SK-N-SH (cell line): ENCODE measurements at regions not wholly inside any gene's neighbourhood (a gene's known extent, or its start where the extent isn't known, plus 50 kb on each side); places are given as distances from the start of the nearest gene placed in this dataset.

Source experiments
- CTCF ChIA-PET: fragments of 300-600, 350-600 bp; formaldehyde crosslinking; extraction: SDS; loops from one replicate; lab custom pipeline; 2021; lab: Yijun Ruan, JAX
- POLR2A ChIA-PET: fragments of 350-600 bp; sonication (Branson Sonifier 250); formaldehyde crosslinking; extraction: SDS; loops from one replicate; lab custom pipeline; 2020; ENCODE audit warnings: antibody characterized with exemption, inconsistent platforms; lab: Yijun Ruan, JAX
- DNase-seq: peaks from one replicate; pipeline ENCODE4 v3.0.0; 2012
- H2AFZ ChIP-seq: fragments of 200-600 bp; sonication (generic); 2 replicates; pipeline ENCODE4 v1.8.1; 2016; ENCODE audit warnings: antibody characterized with exemption, mild to moderate bottlenecking, low read depth
- H3F3A ChIP-seq: fragments of 200-600 bp; sonication (generic); replicated peaks from 2 replicates; pipeline ENCODE3; 2016; ENCODE audit warnings: antibody characterized with exemption, mild to moderate bottlenecking; ENCODE audit not compliant: insufficient read depth
- H3K27ac ChIP-seq, 2 experiments: fragments of 200-500 bp in 1 of 2; fragments of 200-600 bp in 1 of 2; sonication (Bioruptor generic) in 1 of 2; sonication (generic), shearing (Covaris generic) in 1 of 2; 2 replicates each; pipeline versions ENCODE4 v1.5.1 to v1.6.1; 2014 to 2016; ENCODE audit warnings: low read depth in 2 of 2, inconsistent platforms in 1 of 2, low read length in 1 of 2, mild to moderate bottlenecking in 1 of 2, mixed read lengths in 1 of 2
- H3K27me3 ChIP-seq: fragments of 200-600 bp; sonication (generic), shearing (Covaris generic); 2 replicates; pipeline ENCODE4 v1.6.1; 2016; ENCODE audit warnings: mixed run types; ENCODE audit not compliant: insufficient read depth
- H3K36me3 ChIP-seq, 2 experiments: fragments of 200-500 bp in 1 of 2; fragments of 200-600 bp in 1 of 2; sonication (Bioruptor generic) in 1 of 2; sonication (generic) in 1 of 2; replicated peaks in 1 of 2; 2 replicates each; pipeline versions ENCODE3 to v1.5.1; 2014 to 2016; ENCODE audit warnings: low read length in 1 of 2, mild to moderate bottlenecking in 1 of 2; ENCODE audit not compliant: insufficient read depth in 2 of 2, control insufficient read depth in 1 of 2
- H3K4me1 ChIP-seq, 2 experiments: fragments of 200-500 bp in 1 of 2; fragments of 200-600 bp in 1 of 2; sonication (Bioruptor generic) in 1 of 2; sonication (generic), shearing (Covaris generic) in 1 of 2; 2 replicates each; pipeline versions ENCODE4 v1.5.1 to v1.6.1; 2014 to 2016; ENCODE audit warnings: low read depth in 1 of 2, low read length in 1 of 2, mixed run types in 1 of 2; ENCODE audit not compliant: insufficient read depth in 2 of 2, control insufficient read depth in 1 of 2
- H3K4me2 ChIP-seq: fragments of 200-600 bp; sonication (generic), shearing (Covaris generic); 2 replicates; pipeline ENCODE4 v1.6.1; 2017; ENCODE audit warnings: mixed run types
- H3K4me3 ChIP-seq, 2 experiments: fragments of 200-500 bp in 1 of 2; fragments of 200-600 bp in 1 of 2; sonication (Bioruptor generic) in 1 of 2; sonication (generic), shearing (Covaris generic) in 1 of 2; 2 replicates each; pipeline versions ENCODE4 v1.5.1 to v1.8.1; 2014 to 2016; ENCODE audit warnings: low read depth in 2 of 2, inconsistent platforms in 1 of 2, low read length in 1 of 2, mild to moderate bottlenecking in 1 of 2, mixed read lengths in 1 of 2, moderate library complexity in 1 of 2
- H3K79me2 ChIP-seq: fragments of 200-600 bp; sonication (generic); 2 replicates; pipeline ENCODE4 v1.8.1; 2017; ENCODE audit warnings: mild to moderate bottlenecking; ENCODE audit not compliant: insufficient read depth
- H3K9ac ChIP-seq: fragments of 200-600 bp; sonication (generic); 2 replicates; pipeline ENCODE4 v1.6.1; 2017; ENCODE audit warnings: mixed run types
- H3K9me2 ChIP-seq: fragments of 200-600 bp; sonication (generic); 2 replicates; pipeline ENCODE4 v1.6.1; 2017; ENCODE audit warnings: mixed run types
- H3K9me3 ChIP-seq: fragments of 200-600 bp; sonication (generic); 2 replicates; pipeline ENCODE4 v1.6.1; 2017; ENCODE audit warnings: mixed run types, mild to moderate bottlenecking, moderate library complexity
- H4K20me1 ChIP-seq: fragments of 200-600 bp; sonication (generic); 2 replicates; pipeline ENCODE4 v1.6.1; 2017; ENCODE audit warnings: mild to moderate bottlenecking, mixed run types; ENCODE audit not compliant: insufficient read depth
- GABPA ChIP-seq: IDR thresholded peaks from 2 replicates; pipeline ENCODE4 v1.4.0; 2012; ENCODE audit warnings: low read depth, mild to moderate bottlenecking
- MXI1 ChIP-seq: IDR thresholded peaks from 2 replicates; pipeline ENCODE4 v1.6.1; 2012; ENCODE audit warnings: mild to moderate bottlenecking, low read depth, low read length, improper control_type of control experiment
- NRF1 ChIP-seq: IDR thresholded peaks from 2 replicates; pipeline ENCODE4 v1.6.1; 2012; ENCODE audit warnings: low read depth, mild to moderate bottlenecking, low read length
- POLR2AphosphoS5 ChIP-seq: IDR thresholded peaks from 2 replicates; pipeline ENCODE4 v1.6.1; 2012; ENCODE audit warnings: low read depth, low read length
- SIN3A ChIP-seq: IDR thresholded peaks from 2 replicates; pipeline ENCODE4 v1.6.1; 2012; ENCODE audit warnings: low read depth, mild to moderate bottlenecking, low read length, moderate library complexity, borderline replicate concordance
- WGBS: methylation state at CpG from one replicate; pipeline ENCODE4 v1.1.6; 2017; ENCODE audit warnings: low lambda C conversion rate; 5-methylcytosine and 5-hydroxymethylcytosine counted together
- TF ChIP-seq, protein P1 (sequence below): IDR thresholded peaks from 2 replicates; pipeline ENCODE4 v1.4.0; 2012; ENCODE audit warnings: low read depth, borderline replicate concordance
- TF ChIP-seq, protein P2 (sequence below): IDR thresholded peaks from 2 replicates; pipeline ENCODE4 v1.6.1; 2012; ENCODE audit warnings: mild to moderate bottlenecking, low read depth, low read length, moderate library complexity
- TF ChIP-seq, protein P3 (sequence below): fragments of 200-600 bp; sonication (generic); IDR thresholded peaks from 2 replicates; pipeline ENCODE4 v1.6.1; 2017; ENCODE audit warnings: antibody characterized with exemption, mild to moderate bottlenecking, moderate library complexity
- TF ChIP-seq, protein P4 (sequence below): IDR thresholded peaks from 2 replicates; pipeline ENCODE4 v1.4.0; 2012; ENCODE audit warnings: low read depth

DNA sequence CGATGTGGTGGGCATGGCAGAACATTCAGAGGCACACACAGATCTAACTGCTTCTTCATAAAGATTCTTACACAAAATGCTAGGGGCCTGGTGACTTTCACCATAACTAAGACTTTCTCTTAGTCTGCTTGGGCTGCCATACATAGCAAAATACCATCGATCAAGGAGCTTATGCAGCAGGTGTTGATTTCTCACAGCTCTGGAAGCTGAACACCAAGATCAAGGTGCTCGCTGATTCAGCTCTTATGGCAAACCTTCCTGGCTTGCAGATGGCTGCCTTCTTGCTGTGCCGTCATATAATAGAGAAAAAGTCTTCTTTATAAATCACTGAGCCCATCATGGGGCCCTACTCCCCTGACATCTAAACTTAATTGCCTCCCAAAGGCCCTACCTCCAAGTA is 487.3 kb downstream of the AJAP1 start:
- no peak overlapping the region for H3K4me3 ChIP-seq
- no peak overlapping the region for H3K9ac ChIP-seq
- H3K9me2 ChIP-seq: no peaks in the 10 kb centered on the region
- TF ChIP-seq, protein P1, sequence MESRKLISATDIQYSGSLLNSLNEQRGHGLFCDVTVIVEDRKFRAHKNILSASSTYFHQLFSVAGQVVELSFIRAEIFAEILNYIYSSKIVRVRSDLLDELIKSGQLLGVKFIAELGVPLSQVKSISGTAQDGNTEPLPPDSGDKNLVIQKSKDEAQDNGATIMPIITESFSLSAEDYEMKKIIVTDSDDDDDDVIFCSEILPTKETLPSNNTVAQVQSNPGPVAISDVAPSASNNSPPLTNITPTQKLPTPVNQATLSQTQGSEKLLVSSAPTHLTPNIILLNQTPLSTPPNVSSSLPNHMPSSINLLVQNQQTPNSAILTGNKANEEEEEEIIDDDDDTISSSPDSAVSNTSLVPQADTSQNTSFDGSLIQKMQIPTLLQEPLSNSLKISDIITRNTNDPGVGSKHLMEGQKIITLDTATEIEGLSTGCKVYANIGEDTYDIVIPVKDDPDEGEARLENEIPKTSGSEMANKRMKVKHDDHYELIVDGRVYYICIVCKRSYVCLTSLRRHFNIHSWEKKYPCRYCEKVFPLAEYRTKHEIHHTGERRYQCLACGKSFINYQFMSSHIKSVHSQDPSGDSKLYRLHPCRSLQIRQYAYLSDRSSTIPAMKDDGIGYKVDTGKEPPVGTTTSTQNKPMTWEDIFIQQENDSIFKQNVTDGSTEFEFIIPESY: no peak
- DNase-seq: no peak
- H3K27ac ChIP-seq: no peak overlapping the region
- H4K20me1 ChIP-seq: no peaks in the 10 kb centered on the region
- H3K9me3 ChIP-seq: no peaks in the 10 kb centered on the region
- no peaks in the 10 kb centered on the region for H3K79me2 ChIP-seq
- no peak overlapping the region for H3K4me2 ChIP-seq
- POLR2A ChIA-PET: no interaction called here
- H3K4me1 ChIP-seq: no peaks in the 10 kb centered on the region; a peak in 1 of 4 replicates
- H3F3A ChIP-seq: no peaks in the 10 kb centered on the region
- CTCF ChIA-PET: no interaction called here
- WGBS: 10% methylated on average over 4 of the region's 4 CpGs
- H3K27me3 ChIP-seq: no peaks in the 10 kb centered on the region
- H3K36me3 ChIP-seq: no peaks in the 10 kb centered on the region
- no peak overlapping the region for H2AFZ ChIP-seq

DNA sequence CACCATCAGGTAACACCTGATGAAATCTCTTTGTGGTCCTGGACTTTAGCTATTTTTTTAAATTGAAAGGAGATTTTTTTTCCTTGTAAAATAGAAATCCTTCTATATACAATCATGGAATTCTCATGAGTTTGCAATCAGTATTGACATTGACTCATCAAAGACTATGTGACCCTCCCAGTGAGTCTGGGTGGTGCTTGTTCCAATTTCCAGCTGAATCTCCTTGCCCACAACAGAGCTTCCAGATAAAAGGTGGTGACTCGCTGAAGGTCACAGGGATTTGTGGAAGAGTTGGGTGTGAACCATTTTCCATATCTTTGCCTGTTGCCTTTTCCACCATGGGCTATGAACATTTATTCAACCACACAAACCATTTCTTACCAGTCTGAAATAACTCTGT is 486.6 kb downstream of the AJAP1 start:
- no peak for DNase-seq
- Histone ChIP-seq H2AFZ (no peak overlapping the region), H3K9ac (no peak overlapping the region), H3K4me1 (no peaks in the 10 kb centered on the region; a peak in 1 of 4 replicates), H3K9me2 (no peaks in the 10 kb centered on the region), H3K9me3 (no peaks in the 10 kb centered on the region), H3F3A (no peaks in the 10 kb centered on the region), H3K4me2 (no peak overlapping the region), H3K36me3 (no peaks in the 10 kb centered on the region), H3K27me3 (no peaks in the 10 kb centered on the region), H3K27ac (no peak overlapping the region), H4K20me1 (no peaks in the 10 kb centered on the region), H3K79me2 (no peaks in the 10 kb centered on the region), H3K4me3 (no peak overlapping the region)
- CTCF ChIA-PET: no interaction called here
- POLR2A ChIA-PET: no interaction called here
- 36% methylated on average over 1 of the region's 1 CpG for WGBS
- TF ChIP-seq, protein P2, sequence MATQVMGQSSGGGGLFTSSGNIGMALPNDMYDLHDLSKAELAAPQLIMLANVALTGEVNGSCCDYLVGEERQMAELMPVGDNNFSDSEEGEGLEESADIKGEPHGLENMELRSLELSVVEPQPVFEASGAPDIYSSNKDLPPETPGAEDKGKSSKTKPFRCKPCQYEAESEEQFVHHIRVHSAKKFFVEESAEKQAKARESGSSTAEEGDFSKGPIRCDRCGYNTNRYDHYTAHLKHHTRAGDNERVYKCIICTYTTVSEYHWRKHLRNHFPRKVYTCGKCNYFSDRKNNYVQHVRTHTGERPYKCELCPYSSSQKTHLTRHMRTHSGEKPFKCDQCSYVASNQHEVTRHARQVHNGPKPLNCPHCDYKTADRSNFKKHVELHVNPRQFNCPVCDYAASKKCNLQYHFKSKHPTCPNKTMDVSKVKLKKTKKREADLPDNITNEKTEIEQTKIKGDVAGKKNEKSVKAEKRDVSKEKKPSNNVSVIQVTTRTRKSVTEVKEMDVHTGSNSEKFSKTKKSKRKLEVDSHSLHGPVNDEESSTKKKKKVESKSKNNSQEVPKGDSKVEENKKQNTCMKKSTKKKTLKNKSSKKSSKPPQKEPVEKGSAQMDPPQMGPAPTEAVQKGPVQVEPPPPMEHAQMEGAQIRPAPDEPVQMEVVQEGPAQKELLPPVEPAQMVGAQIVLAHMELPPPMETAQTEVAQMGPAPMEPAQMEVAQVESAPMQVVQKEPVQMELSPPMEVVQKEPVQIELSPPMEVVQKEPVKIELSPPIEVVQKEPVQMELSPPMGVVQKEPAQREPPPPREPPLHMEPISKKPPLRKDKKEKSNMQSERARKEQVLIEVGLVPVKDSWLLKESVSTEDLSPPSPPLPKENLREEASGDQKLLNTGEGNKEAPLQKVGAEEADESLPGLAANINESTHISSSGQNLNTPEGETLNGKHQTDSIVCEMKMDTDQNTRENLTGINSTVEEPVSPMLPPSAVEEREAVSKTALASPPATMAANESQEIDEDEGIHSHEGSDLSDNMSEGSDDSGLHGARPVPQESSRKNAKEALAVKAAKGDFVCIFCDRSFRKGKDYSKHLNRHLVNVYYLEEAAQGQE: no peak
- TF ChIP-seq POLR2AphosphoS5: no peak
- TF ChIP-seq NRF1: no peak
- TF ChIP-seq, protein P3, sequence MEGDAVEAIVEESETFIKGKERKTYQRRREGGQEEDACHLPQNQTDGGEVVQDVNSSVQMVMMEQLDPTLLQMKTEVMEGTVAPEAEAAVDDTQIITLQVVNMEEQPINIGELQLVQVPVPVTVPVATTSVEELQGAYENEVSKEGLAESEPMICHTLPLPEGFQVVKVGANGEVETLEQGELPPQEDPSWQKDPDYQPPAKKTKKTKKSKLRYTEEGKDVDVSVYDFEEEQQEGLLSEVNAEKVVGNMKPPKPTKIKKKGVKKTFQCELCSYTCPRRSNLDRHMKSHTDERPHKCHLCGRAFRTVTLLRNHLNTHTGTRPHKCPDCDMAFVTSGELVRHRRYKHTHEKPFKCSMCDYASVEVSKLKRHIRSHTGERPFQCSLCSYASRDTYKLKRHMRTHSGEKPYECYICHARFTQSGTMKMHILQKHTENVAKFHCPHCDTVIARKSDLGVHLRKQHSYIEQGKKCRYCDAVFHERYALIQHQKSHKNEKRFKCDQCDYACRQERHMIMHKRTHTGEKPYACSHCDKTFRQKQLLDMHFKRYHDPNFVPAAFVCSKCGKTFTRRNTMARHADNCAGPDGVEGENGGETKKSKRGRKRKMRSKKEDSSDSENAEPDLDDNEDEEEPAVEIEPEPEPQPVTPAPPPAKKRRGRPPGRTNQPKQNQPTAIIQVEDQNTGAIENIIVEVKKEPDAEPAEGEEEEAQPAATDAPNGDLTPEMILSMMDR: no peak
- no peak for TF ChIP-seq GABPA
- no peak for TF ChIP-seq SIN3A
- TF ChIP-seq, protein P4, sequence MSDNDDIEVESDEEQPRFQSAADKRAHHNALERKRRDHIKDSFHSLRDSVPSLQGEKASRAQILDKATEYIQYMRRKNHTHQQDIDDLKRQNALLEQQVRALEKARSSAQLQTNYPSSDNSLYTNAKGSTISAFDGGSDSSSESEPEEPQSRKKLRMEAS: no peak
- no peak for TF ChIP-seq MXI1
